K562 (cell line): ENCODE measurements at regions not wholly inside any gene's neighbourhood (a gene's known extent, or its start where the extent isn't known, plus 50 kb on each side); places are given as distances from the start of the nearest gene placed in this dataset.

Experiments used
- ATAC-seq: fragments of 200-7000 bp; cut with Tn5 transposase; 3 replicates; pipeline ENCODE4 v1.9.1; 2020; ENCODE audit warnings: moderate library complexity
- BruUV-seq: library from RNA; stranded (reverse); fragments of 400-500 nt; replicated peaks from 2 replicates; lab custom pipeline; 2021; lab: Mats Ljungman, UMichigan
- CTCF ChIA-PET: fragments of 300-600 bp; formaldehyde crosslinking; extraction: SDS; loops from one replicate; lab custom pipeline; 2021; ENCODE audit warnings: low intra/inter-chr PET ratio; lab: Yijun Ruan, JAX
- POLR2A ChIA-PET: fragments of 300-600, 350-650 bp; sonication (Branson Sonifier 250); formaldehyde crosslinking; extraction: SDS; loops from one replicate; lab custom pipeline; 2021; ENCODE audit warnings: antibody characterized with exemption, inconsistent platforms; lab: Yijun Ruan, JAX
- DNase-seq, 4 experiments: peaks; one replicate each; pipeline versions ENCODE4 v3.0.0 to v3.0.0-alpha.2; 2011 to 2018; ENCODE audit warnings: low spot score in 3 of 4, mixed read lengths in 3 of 4; ENCODE audit errors: extremely low read depth in 1 of 4
- FAIRE-seq: peaks from 2 replicates; lab custom pipeline; 2011; peaks lifted over from hg19 to GRCh38; lab: Jason Lieb, UNC
- H2AFZ ChIP-seq: 2 replicates; pipeline ENCODE4 v1.6.0; 2011; ENCODE audit warnings: low read depth, low read length, control low read depth, inconsistent platforms
- H3K27ac ChIP-seq: fragments of 200-600 bp; 3 replicates; pipeline ENCODE4 v1.8.0; 2011; ENCODE audit warnings: low read depth, mild to moderate bottlenecking, control low read depth, inconsistent platforms, low read length, moderate library complexity, mixed read lengths; ENCODE audit errors: extremely low read depth
- H3K27me3 ChIP-seq, 2 experiments: fragments of 300-600 bp in 1 of 2; 2 replicates in 1 of 2; 3 replicates in 1 of 2; pipeline versions ENCODE4 v1.6.0 to v1.8.0; 2011; ENCODE audit warnings: inconsistent platforms in 2 of 2, low read length in 2 of 2, mild to moderate bottlenecking in 1 of 2, mixed read lengths in 1 of 2, moderate library complexity in 1 of 2; ENCODE audit not compliant: control insufficient read depth in 2 of 2, insufficient read depth in 2 of 2
- H3K36me3 ChIP-seq: fragments of 300-600 bp; 3 replicates; pipeline ENCODE4 v1.8.0; 2011; ENCODE audit warnings: mild to moderate bottlenecking, low read length, inconsistent platforms; ENCODE audit not compliant: control insufficient read depth, insufficient read depth
- H3K4me1 ChIP-seq, 2 experiments: fragments of 200-600 bp in 1 of 2; replicated peaks in 1 of 2; 2 replicates in 1 of 2; 3 replicates in 1 of 2; pipeline versions ENCODE4 v1.5.1 to v1.8.0; 2011; ENCODE audit warnings: inconsistent platforms in 2 of 2, low read length in 2 of 2, mild to moderate bottlenecking in 1 of 2, mixed read lengths in 1 of 2, moderate library complexity in 1 of 2; ENCODE audit not compliant: control insufficient read depth in 2 of 2, insufficient read depth in 2 of 2
- H3K4me2 ChIP-seq: 2 replicates; pipeline ENCODE4 v1.6.1; 2011; ENCODE audit warnings: low read length, control low read depth, inconsistent platforms, mixed read lengths; ENCODE audit not compliant: insufficient read depth
- H3K4me3 ChIP-seq: fragments of 200-600 bp; sonication (generic), shearing (Covaris generic); 2 replicates; pipeline ENCODE4 v1.5.1; 2016; ENCODE audit warnings: control low read depth, inconsistent platforms
- H3K79me2 ChIP-seq: fragments of 200-600 bp; 3 replicates; pipeline ENCODE4 v1.8.0; 2011; ENCODE audit warnings: low read length, inconsistent platforms; ENCODE audit not compliant: control insufficient read depth, insufficient read depth
- H3K9ac ChIP-seq, 2 experiments: 2 replicates each; pipeline versions ENCODE4 v1.6.0 to v1.6.1; 2011; ENCODE audit warnings: low read depth in 2 of 2, low read length in 2 of 2, control low read depth in 1 of 2, inconsistent platforms in 1 of 2, mild to moderate bottlenecking in 1 of 2, mixed read lengths in 1 of 2; ENCODE audit not compliant: insufficient read depth in 1 of 2
- H3K9me1 ChIP-seq: one replicate; pipeline ENCODE4 v1.6.0; 2011; ENCODE audit warnings: inconsistent platforms, mild to moderate bottlenecking, low read length, moderate library complexity; ENCODE audit not compliant: control insufficient read depth, insufficient read depth
- H3K9me3 ChIP-seq: replicated peaks from 2 replicates; pipeline ENCODE4 v1.5.1; 2011; ENCODE audit warnings: low read depth, low read length, inconsistent platforms; ENCODE audit not compliant: control insufficient read depth, insufficient read depth
- H4K20me1 ChIP-seq: replicated peaks from 2 replicates; pipeline ENCODE4 v1.6.1; 2011; ENCODE audit warnings: low read length, inconsistent platforms, mixed read lengths; ENCODE audit not compliant: control insufficient read depth, insufficient read depth
- KDM1A ChIP-seq, 2 experiments: fragments of 450-650 bp; IDR thresholded peaks; 2 replicates each; pipeline ENCODE4 v1.6.1; 2016; ENCODE audit warnings: mild to moderate bottlenecking in 2 of 2
- MLX ChIP-seq, 2 experiments: fragments of 450-650 bp in 1 of 2; sonication (generic) in 1 of 2; formaldehyde crosslinking; conservative IDR thresholded peaks; 2 replicates each; pipeline versions ENCODE4 v1.4.0 to v1.8.1; 2020 to 2022; ENCODE audit warnings: mild to moderate bottlenecking in 1 of 2, missing genetic modification reagents in 1 of 2
- NBN ChIP-seq: fragments of 450-650 bp; IDR thresholded peaks from 2 replicates; pipeline ENCODE4 v1.6.1; 2016; ENCODE audit warnings: low read depth, mild to moderate bottlenecking
- RBM34 ChIP-seq: fragments of 200-400 bp; formaldehyde crosslinking; IDR thresholded peaks from 2 replicates; pipeline ENCODE4 v1.6.1; 2018; ENCODE audit warnings: low read length, borderline replicate concordance; ENCODE audit not compliant: insufficient read depth
- ZNF449 ChIP-seq: fragments of 250-450 bp; sonication (Bioruptor Pico); IDR thresholded peaks from 2 replicates; pipeline ENCODE4 v1.8.0; 2022; ENCODE audit warnings: moderate library complexity, mild to moderate bottlenecking, inconsistent platforms
- ZNF584 ChIP-seq: fragments of 200-800 bp; sonication (Bioruptor generic); IDR thresholded peaks from 2 replicates; pipeline ENCODE4 v1.6.1; 2016; ENCODE audit warnings: low read depth, mild to moderate bottlenecking, missing genetic modification characterization, missing compliant biosample characterization
- ZNF717 ChIP-seq: fragments of 250-450 bp; sonication (Bioruptor Pico); IDR thresholded peaks from 2 replicates; pipeline ENCODE4 v1.5.0; 2021
- WGBS: fragments of 100-300 bp; shearing (Covaris generic); methylation state at CpG from one replicate; pipeline ENCODE4 v1.1.6; 2016; ENCODE audit warnings: low coverage, mixed read lengths; ENCODE audit not compliant: insufficient coverage; ENCODE audit errors: missing lambda C conversion rate; 5-methylcytosine and 5-hydroxymethylcytosine counted together
- in situ Hi-C: fragments of 300-500 bp; cut with MboI; formaldehyde crosslinking; loops from 4 replicates; pipeline ENCODE4 v1.15.0; 2018; ENCODE audit warnings: inconsistent platforms, mixed read lengths
- intact Hi-C: fragments of 100-400 bp; cut with micrococcal nuclease; formaldehyde crosslinking; loops from 2 replicates; pipeline ENCODE4 v1.14.2; 2022

DNA sequence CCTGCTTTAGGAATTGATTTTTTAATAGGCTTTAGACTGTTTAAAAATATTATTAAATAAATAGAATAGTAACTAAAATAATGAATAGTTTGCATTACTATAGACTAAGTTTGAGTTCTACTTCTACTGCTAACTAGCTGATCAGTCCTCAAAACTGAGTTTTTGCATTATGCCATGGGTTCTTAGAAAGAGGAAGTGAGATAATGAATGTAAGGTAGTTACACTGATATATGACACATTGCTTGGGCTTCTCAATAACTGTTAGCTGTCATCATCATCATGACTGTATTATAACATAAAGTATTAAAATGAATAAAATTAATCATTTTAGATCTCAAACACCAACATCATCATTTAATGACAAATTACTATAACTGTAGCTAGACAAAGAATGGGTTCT, 949.7 kb downstream of the TRHDE start (continued):
- no peak for TF ChIP-seq MLX (CRISPR knock-in tag; conservative IDR thresholded peaks at IDR 0.05)
- TF ChIP-seq NBN, result no peak
- TF ChIP-seq ZNF449 (CRISPR knock-in tag), result no peak
- no peak for TF ChIP-seq KDM1A (IDR thresholded peaks at IDR 0.05)

DNA sequence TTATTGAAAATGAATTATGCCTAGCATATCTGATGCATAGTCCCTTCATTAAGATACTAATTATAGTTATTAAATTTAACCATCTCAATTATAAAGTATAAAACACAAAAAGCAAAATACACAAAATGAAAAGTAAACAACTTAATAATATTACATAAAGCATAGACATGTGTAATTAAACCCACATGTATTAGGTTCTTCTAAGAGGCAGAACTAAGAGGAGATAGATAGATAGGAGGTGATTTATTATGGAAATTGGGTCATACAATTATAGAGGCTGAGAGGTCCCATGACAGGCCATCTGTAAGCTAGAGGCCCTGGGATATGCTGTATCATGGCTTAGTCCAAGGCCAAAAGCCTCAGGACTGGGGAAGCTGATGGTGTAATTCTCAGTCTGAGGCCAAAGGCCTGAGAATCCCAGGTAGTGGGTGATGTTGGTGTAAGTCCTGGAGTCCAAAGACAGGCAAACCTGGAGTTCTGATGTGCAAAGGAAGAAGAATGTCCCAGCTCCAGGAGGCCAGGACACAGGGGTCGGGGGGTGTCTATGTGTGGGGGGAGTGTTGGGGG, 953.3 kb downstream of the TRHDE start:
- H4K20me1 ChIP-seq, result no peaks in the 10 kb centered on the region
- ATAC-seq (no peak), DNase-seq (no peak), FAIRE-seq (no peak)
- TF ChIP-seq RBM34 (no peak), ZNF584 (no peak), ZNF717 (CRISPR knock-in tag) (no peak)
- H3K4me1 ChIP-seq, result no peaks in the 10 kb centered on the region
- no peak overlapping the region for H3K9ac ChIP-seq
- H3K79me2 ChIP-seq, result no peaks in the 10 kb centered on the region
- no peaks in the 10 kb centered on the region; the same call in 1 of the 2 replicates for H3K9me3 ChIP-seq
- ChIA-PET POLR2A (no interaction called here), CTCF (no interaction called here)
- no peaks in the 10 kb centered on the region for H3K9me1 ChIP-seq
- WGBS, result 0% methylated on average over 1 of the region's 1 CpG
- H3K27ac ChIP-seq, result no peak overlapping the region
- no peak overlapping the region for H2AFZ ChIP-seq
- H3K4me2 ChIP-seq, result no peak overlapping the region
- no peak overlapping the region for H3K4me3 ChIP-seq
- intact Hi-C loops, result no loop called here
- H3K27me3 ChIP-seq, result no peaks in the 10 kb centered on the region
- BruUV-seq, result no TSS peak
- in situ Hi-C loops, result no loop called here
- H3K36me3 ChIP-seq, result no peaks in the 10 kb centered on the region
